NCI-H2171 (cell line): ENCODE measurements at regions not wholly inside any gene's neighbourhood (a gene's known extent, or its start where the extent isn't known, plus 50 kb on each side); places are given as distances from the start of the nearest gene placed in this dataset.

Experiments used
- DNase-seq: peaks from one replicate; lab custom pipeline; 2025; lab: John Stamatoyannopoulos, UW

GRCh38 chr6:128666405-128666804, 146.0 kb upstream of the PTPRK start:
- no peak for DNase-seq

GRCh38 chr6:128663238-128663637, 142.8 kb upstream of the PTPRK start:
- DNase-seq = no peak

- no peak for DNase-seq
Measured at GRCh38 chr6:128659878-128660622, 139.7 kb upstream of the PTPRK start.

GRCh38 chr6:128659276-128659675, 138.9 kb upstream of the PTPRK start:
- no peak for DNase-seq

GRCh38 chr6:128657181-128657580, 136.8 kb upstream of the PTPRK start:
- no peak for DNase-seq

GRCh38 chr6:128655978-128656498, 135.6 kb upstream of the PTPRK start:
- DNase-seq = no peak

GRCh38 chr6:128648022-128648598, 127.7 kb upstream of the PTPRK start:
- DNase-seq = no peak

GRCh38 chr6:128642132-128642531, 121.7 kb upstream of the PTPRK start:
- no peak for DNase-seq

- no peak for DNase-seq
Measured at GRCh38 chr6:128641703-128642102, 121.3 kb upstream of the PTPRK start.

GRCh38 chr6:128638817-128639216, 118.4 kb upstream of the PTPRK start:
- DNase-seq = no peak

- DNase-seq = no peak
Measured at GRCh38 chr6:128635219-128635618, 114.8 kb upstream of the PTPRK start.

- no peak for DNase-seq
Measured at GRCh38 chr6:128632131-128632530, 111.7 kb upstream of the PTPRK start.

GRCh38 chr6:128631031-128631430, 110.6 kb upstream of the PTPRK start:
- DNase-seq = no peak

GRCh38 chr6:128630213-128630612, 109.8 kb upstream of the PTPRK start:
- DNase-seq = no peak

- DNase-seq = no peak
Measured at GRCh38 chr6:128617285-128617684, 96.9 kb upstream of the PTPRK start.

- no peak for DNase-seq
Measured at GRCh38 chr6:128616342-128616741, 95.9 kb upstream of the PTPRK start.

GRCh38 chr6:128606611-128607010, 86.2 kb upstream of the PTPRK start:
- no peak for DNase-seq

- no peak for DNase-seq
Measured at GRCh38 chr6:128605961-128606360, 85.6 kb upstream of the PTPRK start.

GRCh38 chr6:128601060-128601459, 80.7 kb upstream of the PTPRK start:
- DNase-seq = no peak

- DNase-seq = peak; percentile 26
Measured at GRCh38 chr6:128600397-128600951, 80.1 kb upstream of the PTPRK start.

- no peak for DNase-seq
Measured at GRCh38 chr6:128599036-128599435, 78.6 kb upstream of the PTPRK start.

GRCh38 chr6:128598571-128598970, 78.2 kb upstream of the PTPRK start:
- DNase-seq = no peak

GRCh38 chr6:128597956-128598355, 77.6 kb upstream of the PTPRK start:
- DNase-seq = no peak
